ENCODE measurements at regions not wholly inside any gene's neighbourhood (a gene's known extent, or its start where the extent isn't known, plus 50 kb on each side); places are given as distances from the start of the nearest gene placed in this dataset.

DNA sequence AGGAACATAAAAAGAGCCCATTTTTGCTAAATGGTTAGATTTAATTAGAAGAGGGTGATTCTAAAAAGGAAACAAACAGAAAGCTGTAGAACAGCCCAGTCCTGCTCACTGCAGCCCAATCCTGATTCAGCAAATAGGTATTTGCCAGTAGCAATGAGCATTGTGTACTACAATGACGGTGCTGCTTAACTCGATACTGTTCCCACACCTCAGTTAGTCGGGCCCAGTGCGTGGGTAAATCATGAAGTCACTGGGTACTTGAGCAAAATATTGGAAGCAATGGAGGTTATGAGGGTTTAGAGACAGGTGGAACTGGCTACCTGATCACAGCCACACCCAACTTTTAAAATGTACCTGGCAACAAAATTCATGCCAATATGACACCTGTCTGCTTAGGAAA, 101.5 kb upstream of the ADGRL2 start:
- no peak for TF ChIP-seq CTCF (IDR thresholded peaks at IDR 0.05; ENCODE audit: control extremely low read depth, extremely low read depth)
- no peak overlapping the region for H3K27ac ChIP-seq (ENCODE audit: low read depth in 1 of 2, low read length in 1 of 2)

GRCh38 chr1:81695741-81696140, 105.0 kb upstream of the ADGRL2 start:
- H3K4me3 ChIP-seq, result no peak overlapping the region
- H3K4me1 ChIP-seq (ENCODE audit: control insufficient read depth in 5 of 5, insufficient read depth in 5 of 5, low read length in 5 of 5), result peaks cover 0 to 4% (median 3%) of the 10 kb centered on the region in 5 donors
- H3K27ac ChIP-seq (ENCODE audit: low read depth in 1 of 2, low read length in 1 of 2), result no peak overlapping the region
- TF ChIP-seq CTCF (IDR thresholded peaks at IDR 0.05; ENCODE audit: control extremely low read depth, extremely low read depth), result no peak
- DNase-seq, result peak; percentile 81 to 90 (median 87)
- H3K27me3 ChIP-seq (ENCODE audit: control insufficient read depth in 3 of 3, insufficient read depth in 3 of 3, low read length in 2 of 3), result no peaks in the 10 kb centered on the region
- H3K9ac ChIP-seq (ENCODE audit: insufficient read depth in 1 of 2, low read length in 2 of 2), result no peak overlapping the region
- 45 to 77% methylated on average over 3 of the region's 3 CpGs for WGBS, 2 donors
- H3K36me3 ChIP-seq (ENCODE audit: control insufficient read depth in 4 of 4, insufficient read depth in 4 of 4, low read length in 4 of 4), result no peaks in the 10 kb centered on the region
- no peaks in the 10 kb centered on the region for H3K9me3 ChIP-seq (ENCODE audit: control insufficient read depth in 4 of 4, insufficient read depth in 3 of 4, low read length in 3 of 4)
- no peak for ATAC-seq (ENCODE audit: insufficient read depth, low FRiP score)

More for the DNA sequence above, 101.5 kb upstream of the ADGRL2 start:
- peak in 1 of 3 donors; percentile 25 for DNase-seq
- H3K9ac ChIP-seq (ENCODE audit: insufficient read depth in 1 of 2, low read length in 2 of 2), result no peak overlapping the region
- H3K9me3 ChIP-seq (ENCODE audit: control insufficient read depth in 4 of 4, insufficient read depth in 3 of 4, low read length in 3 of 4), result no peaks in the 10 kb centered on the region
- peaks cover 0 to 2% (median 0%) of the 10 kb centered on the region in 5 donors for H3K4me1 ChIP-seq (ENCODE audit: control insufficient read depth in 5 of 5, insufficient read depth in 5 of 5, low read length in 5 of 5)
- WGBS, 2 donors, result 79% methylated on average over 4 of the region's 4 CpGs
- ATAC-seq (ENCODE audit: insufficient read depth, low FRiP score), result peak; percentile 46
- no peak overlapping the region for H3K4me3 ChIP-seq
- no peaks in the 10 kb centered on the region for H3K27me3 ChIP-seq (ENCODE audit: control insufficient read depth in 3 of 3, insufficient read depth in 3 of 3, low read length in 2 of 3)
- H3K36me3 ChIP-seq (ENCODE audit: control insufficient read depth in 4 of 4, insufficient read depth in 4 of 4, low read length in 4 of 4), result no peaks in the 10 kb centered on the region

GRCh38 chr1:81693316-81693715, 107.4 kb upstream of the ADGRL2 start:
- 81 to 88% methylated on average over 2 of the region's 2 CpGs for WGBS, 2 donors
- no peak overlapping the region for H3K4me3 ChIP-seq
- TF ChIP-seq CTCF (IDR thresholded peaks at IDR 0.05; ENCODE audit: control extremely low read depth, extremely low read depth), result no peak

More at GRCh38 chr1:81693316-81693715, 107.4 kb upstream of the ADGRL2 start:
- Histone ChIP-seq H3K36me3 (ENCODE audit: control insufficient read depth in 4 of 4, insufficient read depth in 4 of 4, low read length in 4 of 4) (no peaks in the 10 kb centered on the region), H3K27ac (ENCODE audit: low read depth in 1 of 2, low read length in 1 of 2) (no peak overlapping the region), H3K9me3 (ENCODE audit: control insufficient read depth in 4 of 4, insufficient read depth in 3 of 4, low read length in 3 of 4) (no peaks in the 10 kb centered on the region), H3K27me3 (ENCODE audit: control insufficient read depth in 3 of 3, insufficient read depth in 3 of 3, low read length in 2 of 3) (no peaks in the 10 kb centered on the region), H3K4me1 (ENCODE audit: control insufficient read depth in 5 of 5, insufficient read depth in 5 of 5, low read length in 5 of 5) (peaks cover 0 to 28% (median 8%) of the 10 kb centered on the region in 5 donors), H3K9ac (ENCODE audit: insufficient read depth in 1 of 2, low read length in 2 of 2) (no peak overlapping the region)
- no peak for DNase-seq
- no peak for ATAC-seq (ENCODE audit: insufficient read depth, low FRiP score)

All from lung (tissue), 11 donors.